ENCODE measurements at regions not wholly inside any gene's neighbourhood (a gene's known extent, or its start where the extent isn't known, plus 50 kb on each side); places are given as distances from the start of the nearest gene placed in this dataset.

GRCh38 chrX:69103539-69103938 is 61.7 kb downstream of the PJA1 start:
- Histone ChIP-seq H3K9me3 (ENCODE audit: control insufficient read depth in 4 of 4, insufficient read depth in 3 of 4, low read length in 3 of 4) (peaks cover 0 to 5% (median 0%) of the 10 kb centered on the region in 4 donors), H3K9ac (ENCODE audit: insufficient read depth in 1 of 2, low read length in 2 of 2) (no peak overlapping the region), H3K27me3 (ENCODE audit: control insufficient read depth in 3 of 3, insufficient read depth in 3 of 3, low read length in 2 of 3) (peaks cover 2 to 5% (median 4%) of the 10 kb centered on the region in 3 donors), H3K27ac (ENCODE audit: low read depth in 1 of 2, low read length in 1 of 2) (no peak overlapping the region), H3K4me1 (ENCODE audit: control insufficient read depth in 5 of 5, insufficient read depth in 5 of 5, low read length in 5 of 5) (peaks cover 0 to 38% (median 8%) of the 10 kb centered on the region in 5 donors), H3K4me3 (no peak overlapping the region), H3K36me3 (ENCODE audit: control insufficient read depth in 4 of 4, insufficient read depth in 4 of 4, low read length in 4 of 4) (no peaks in the 10 kb centered on the region)
- DNase-seq (no peak), ATAC-seq (ENCODE audit: insufficient read depth, low FRiP score) (no peak)
- 75 to 97% methylated on average over 5 of the region's 5 CpGs for WGBS, 2 donors
- no peak for TF ChIP-seq CTCF (IDR thresholded peaks at IDR 0.05; ENCODE audit: control extremely low read depth, extremely low read depth)

- peaks cover 0 to 4% (median 3%) of the 10 kb centered on the region in 3 donors for H3K27me3 ChIP-seq (ENCODE audit: control insufficient read depth in 3 of 3, insufficient read depth in 3 of 3, low read length in 2 of 3)
- H3K9ac ChIP-seq (ENCODE audit: insufficient read depth in 1 of 2, low read length in 2 of 2): no peak overlapping the region
- H3K9me3 ChIP-seq (ENCODE audit: control insufficient read depth in 4 of 4, insufficient read depth in 3 of 4, low read length in 3 of 4): peaks cover 0 to 5% (median 0%) of the 10 kb centered on the region in 4 donors
- H3K4me3 ChIP-seq: no peak overlapping the region
- no peak for TF ChIP-seq CTCF (IDR thresholded peaks at IDR 0.05; ENCODE audit: control extremely low read depth, extremely low read depth)
- no peak for ATAC-seq (ENCODE audit: insufficient read depth, low FRiP score)
- no peak overlapping the region for H3K27ac ChIP-seq (ENCODE audit: low read depth in 1 of 2, low read length in 1 of 2)
- no peaks in the 10 kb centered on the region for H3K36me3 ChIP-seq (ENCODE audit: control insufficient read depth in 4 of 4, insufficient read depth in 4 of 4, low read length in 4 of 4)
- WGBS, 2 donors: 71 to 79% methylated on average over 5 of the region's 5 CpGs
- H3K4me1 ChIP-seq (ENCODE audit: control insufficient read depth in 5 of 5, insufficient read depth in 5 of 5, low read length in 5 of 5): peaks cover 0 to 31% (median 7%) of the 10 kb centered on the region in 5 donors
- DNase-seq: peak in 1 of 3 donors; percentile 38
These were observed 62.5 kb downstream of the PJA1 start for GRCh38 chrX:69102612-69103194.

GRCh38 chrX:69101683-69102251 is 63.5 kb downstream of the PJA1 start:
- peaks cover 0 to 23% (median 0%) of the 10 kb centered on the region in 5 donors for H3K4me1 ChIP-seq (ENCODE audit: control insufficient read depth in 5 of 5, insufficient read depth in 5 of 5, low read length in 5 of 5)
- ATAC-seq (ENCODE audit: insufficient read depth, low FRiP score) (no peak), DNase-seq (peak in 2 of 3 donors; percentile 57 to 68)
- H3K9me3 ChIP-seq (ENCODE audit: control insufficient read depth in 4 of 4, insufficient read depth in 3 of 4, low read length in 3 of 4): peaks cover 0 to 5% (median 0%) of the 10 kb centered on the region in 4 donors
- no peaks in the 10 kb centered on the region for H3K36me3 ChIP-seq (ENCODE audit: control insufficient read depth in 4 of 4, insufficient read depth in 4 of 4, low read length in 4 of 4)
- H3K4me3 ChIP-seq: no peak overlapping the region
- TF ChIP-seq CTCF (IDR thresholded peaks at IDR 0.05; ENCODE audit: control extremely low read depth, extremely low read depth): no peak
- WGBS, 2 donors: 50 to 74% methylated on average over 2 to 7 of the region's 7 CpGs
- H3K27me3 ChIP-seq (ENCODE audit: control insufficient read depth in 3 of 3, insufficient read depth in 3 of 3, low read length in 2 of 3): peaks cover 0 to 4% (median 3%) of the 10 kb centered on the region in 3 donors
- no peak overlapping the region for H3K9ac ChIP-seq (ENCODE audit: insufficient read depth in 1 of 2, low read length in 2 of 2)
- no peak overlapping the region for H3K27ac ChIP-seq (ENCODE audit: low read depth in 1 of 2, low read length in 1 of 2)
